GOT3 (cell line): ENCODE measurements at regions not wholly inside any gene's neighbourhood (a gene's known extent, or its start where the extent isn't known, plus 50 kb on each side); places are given as distances from the start of the nearest gene placed in this dataset.

ENCODE experiments used
- DNase-seq: peaks from one replicate; lab custom pipeline; 2025; ENCODE audit warnings: mixed read lengths; lab: John Stamatoyannopoulos, UW

DNA sequence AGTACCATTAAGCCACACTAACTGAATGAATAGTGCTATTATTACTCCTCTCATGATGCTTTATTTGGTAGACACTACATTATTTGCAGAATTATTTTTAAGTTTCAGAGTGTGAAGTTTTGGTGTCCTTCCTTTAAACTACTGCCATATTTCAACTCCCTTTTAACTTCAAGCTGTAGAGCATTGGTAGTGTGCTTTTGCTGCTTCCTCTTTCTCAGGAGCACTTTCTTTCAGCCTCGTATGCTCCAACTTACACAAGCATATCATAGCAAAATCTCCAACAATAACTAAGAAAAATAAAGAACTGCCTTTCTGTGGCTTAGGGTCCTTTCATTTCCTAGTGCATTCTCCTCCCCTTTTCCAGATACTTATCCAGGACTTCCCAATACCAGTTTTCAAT lies 476.4 kb upstream of the AGTR1 start:
- DNase-seq: no peak

GRCh38 chr3:148223266-148223665 lies 474.4 kb upstream of the AGTR1 start:
- no peak for DNase-seq

- no peak for DNase-seq
Measured at GRCh38 chr3:148226246-148226645, 471.5 kb upstream of the AGTR1 start.

DNA sequence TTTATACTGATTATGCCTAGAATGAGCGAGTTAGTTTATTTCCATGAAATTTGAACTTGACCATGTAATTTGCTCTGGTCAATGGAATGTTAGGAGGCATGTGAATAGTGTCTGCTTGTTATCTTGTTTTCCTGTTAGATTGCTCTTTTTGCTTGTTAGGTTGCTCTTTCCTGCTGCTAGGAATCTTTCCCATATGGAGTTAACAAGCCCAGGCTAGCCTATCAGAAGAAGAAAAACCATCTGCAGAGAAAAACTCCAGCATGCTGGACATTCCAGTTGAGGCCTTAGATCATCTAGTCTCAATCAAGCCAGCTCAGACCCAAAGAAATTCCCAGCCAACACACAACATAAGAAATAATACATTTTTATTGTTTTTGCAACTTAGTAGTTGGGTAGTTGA lies 470.2 kb upstream of the AGTR1 start:
- no peak for DNase-seq

DNA sequence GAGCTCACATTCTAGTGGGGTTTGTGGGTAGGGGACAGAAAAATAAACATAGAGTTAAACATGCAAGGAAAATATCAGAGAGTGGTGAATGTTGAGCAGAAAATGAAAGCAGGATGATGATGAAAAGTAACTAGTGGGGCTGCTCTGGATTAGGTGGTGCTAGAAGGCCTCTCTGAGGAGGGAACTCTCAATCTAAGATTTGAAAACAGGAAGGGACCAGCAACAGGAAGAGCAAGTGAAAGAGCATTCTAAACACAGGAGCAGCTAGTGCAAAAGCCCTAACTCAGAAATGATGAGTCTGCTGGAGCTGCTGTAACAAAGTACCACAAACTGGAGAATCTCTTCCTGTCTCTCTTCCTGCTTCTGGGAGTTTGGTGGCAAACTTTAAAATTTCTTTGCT lies 468.6 kb upstream of the AGTR1 start:
- DNase-seq: no peak

- no peak for DNase-seq
Measured at GRCh38 chr3:148230473-148230872, 467.2 kb upstream of the AGTR1 start.

- no peak for DNase-seq
Measured at GRCh38 chr3:148232389-148232788, 465.3 kb upstream of the AGTR1 start.

DNA sequence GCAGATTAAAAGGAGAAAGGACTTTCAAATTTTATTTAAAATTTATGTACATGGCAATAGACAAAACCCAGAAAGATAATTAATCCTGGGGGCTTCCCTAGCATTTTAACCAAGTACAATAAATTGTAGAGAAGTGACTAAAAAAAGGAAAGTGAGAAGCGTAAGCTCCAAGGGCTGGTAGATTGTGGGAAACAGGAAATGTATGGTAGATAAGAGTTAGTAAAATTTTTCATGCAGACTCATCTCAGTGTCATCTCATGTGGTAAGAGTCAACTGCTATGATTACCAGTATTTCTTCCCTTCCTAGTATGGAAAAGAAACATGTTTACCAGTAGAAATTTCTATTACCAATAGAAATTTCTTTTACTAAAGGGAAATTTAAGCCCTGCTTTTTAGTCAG lies 464.3 kb upstream of the AGTR1 start:
- DNase-seq: no peak

DNA sequence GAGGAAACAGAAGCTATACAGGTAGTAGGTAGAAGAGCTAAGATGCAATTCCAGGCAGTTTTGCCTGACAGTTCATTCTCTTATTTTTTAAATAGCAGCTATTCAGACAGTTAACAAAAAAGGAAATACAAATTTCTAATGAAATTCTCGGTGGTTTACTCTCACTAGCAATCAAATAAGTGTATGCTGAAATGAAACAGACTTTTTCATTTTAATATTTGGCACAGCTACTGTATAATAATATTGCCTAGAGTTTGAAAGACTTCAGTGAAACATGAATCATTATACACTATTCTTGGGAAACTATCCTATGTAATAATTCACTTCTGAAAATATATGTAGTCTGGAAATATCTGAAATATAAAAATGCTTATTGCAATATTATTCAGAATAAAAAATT lies 463.2 kb upstream of the AGTR1 start:
- DNase-seq: no peak

DNA sequence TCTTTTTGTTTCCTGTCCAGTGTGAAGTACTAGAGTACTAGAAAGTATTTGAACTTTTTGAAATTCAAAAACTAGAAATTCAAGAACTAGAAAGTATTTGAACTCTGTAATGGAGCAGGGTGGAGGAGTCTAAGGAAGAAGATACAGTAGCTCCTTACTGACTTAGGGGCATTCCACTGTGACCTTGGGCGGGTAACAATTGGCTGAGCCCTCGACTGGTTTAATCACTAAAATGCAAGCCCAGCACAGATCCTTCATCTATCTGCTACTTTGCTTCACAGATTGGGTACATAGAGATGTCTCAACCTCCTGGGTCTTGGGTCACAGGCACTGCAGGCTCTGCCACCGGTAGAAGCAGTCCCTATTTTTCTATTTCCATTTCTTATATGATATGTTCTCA lies 462.1 kb upstream of the AGTR1 start:
- DNase-seq: no peak

DNA sequence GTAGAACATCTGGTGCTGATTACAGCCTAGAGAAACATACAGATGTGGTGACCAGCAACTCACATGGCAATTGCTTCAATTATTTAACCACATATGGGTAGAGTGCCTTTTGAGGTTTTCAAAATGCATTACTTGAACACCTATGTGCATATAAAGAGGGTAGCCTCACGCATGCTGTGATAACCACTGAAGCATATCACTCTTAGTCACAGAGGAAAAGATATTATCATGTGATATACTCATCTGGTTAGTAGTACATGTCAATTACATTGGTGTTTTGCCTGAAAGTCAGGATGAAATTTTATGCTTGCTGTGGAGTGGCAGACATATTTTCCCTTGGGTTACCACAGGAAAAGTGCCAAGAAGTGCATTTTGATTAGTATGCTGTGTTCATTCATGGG lies 459.3 kb upstream of the AGTR1 start:
- no peak for DNase-seq

DNA sequence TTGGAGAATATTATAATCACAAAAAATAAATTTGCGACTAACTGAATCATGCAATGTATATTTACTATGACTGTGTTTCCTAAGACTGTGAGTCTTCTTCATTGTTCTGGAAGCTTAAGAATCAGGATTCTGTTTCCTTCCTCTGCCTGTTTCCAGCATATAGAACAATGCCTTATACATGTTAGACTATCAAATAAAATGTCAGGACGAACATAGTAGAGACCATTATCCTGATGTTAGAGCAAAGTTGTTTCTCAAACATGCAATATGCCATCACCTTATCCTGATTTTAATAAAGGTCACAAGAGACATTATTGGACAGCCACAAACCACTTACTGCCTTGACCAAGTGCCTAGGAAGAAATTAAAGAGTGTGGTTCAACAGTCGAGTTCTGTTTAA lies 457.4 kb upstream of the AGTR1 start:
- DNase-seq: no peak

DNA sequence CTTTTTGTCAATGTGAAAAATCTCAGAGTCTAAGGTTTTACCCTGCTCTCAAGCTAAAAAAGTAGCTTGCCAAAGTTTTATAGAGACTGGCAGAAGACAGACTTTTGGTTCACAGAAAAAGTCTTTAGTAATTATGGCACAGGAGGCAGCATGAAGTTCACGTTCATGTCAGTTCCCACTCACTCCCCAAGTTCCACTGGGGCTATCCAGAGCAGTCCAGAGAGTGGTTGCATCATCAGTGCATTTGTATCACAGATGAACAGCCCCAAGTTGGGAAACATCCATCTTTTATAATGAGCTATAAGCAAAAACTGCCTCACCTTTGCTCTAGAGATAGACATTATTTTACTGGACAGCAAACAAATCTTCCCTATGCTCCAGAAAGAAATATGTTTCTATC lies 454.1 kb upstream of the AGTR1 start:
- no peak for DNase-seq

- DNase-seq: no peak
Measured at GRCh38 chr3:148246291-148246923, 451.3 kb upstream of the AGTR1 start.

- no peak for DNase-seq
Measured at GRCh38 chr3:148253713-148254112, 444.0 kb upstream of the AGTR1 start.

GRCh38 chr3:148254402-148254801 lies 443.3 kb upstream of the AGTR1 start:
- DNase-seq: no peak

DNA sequence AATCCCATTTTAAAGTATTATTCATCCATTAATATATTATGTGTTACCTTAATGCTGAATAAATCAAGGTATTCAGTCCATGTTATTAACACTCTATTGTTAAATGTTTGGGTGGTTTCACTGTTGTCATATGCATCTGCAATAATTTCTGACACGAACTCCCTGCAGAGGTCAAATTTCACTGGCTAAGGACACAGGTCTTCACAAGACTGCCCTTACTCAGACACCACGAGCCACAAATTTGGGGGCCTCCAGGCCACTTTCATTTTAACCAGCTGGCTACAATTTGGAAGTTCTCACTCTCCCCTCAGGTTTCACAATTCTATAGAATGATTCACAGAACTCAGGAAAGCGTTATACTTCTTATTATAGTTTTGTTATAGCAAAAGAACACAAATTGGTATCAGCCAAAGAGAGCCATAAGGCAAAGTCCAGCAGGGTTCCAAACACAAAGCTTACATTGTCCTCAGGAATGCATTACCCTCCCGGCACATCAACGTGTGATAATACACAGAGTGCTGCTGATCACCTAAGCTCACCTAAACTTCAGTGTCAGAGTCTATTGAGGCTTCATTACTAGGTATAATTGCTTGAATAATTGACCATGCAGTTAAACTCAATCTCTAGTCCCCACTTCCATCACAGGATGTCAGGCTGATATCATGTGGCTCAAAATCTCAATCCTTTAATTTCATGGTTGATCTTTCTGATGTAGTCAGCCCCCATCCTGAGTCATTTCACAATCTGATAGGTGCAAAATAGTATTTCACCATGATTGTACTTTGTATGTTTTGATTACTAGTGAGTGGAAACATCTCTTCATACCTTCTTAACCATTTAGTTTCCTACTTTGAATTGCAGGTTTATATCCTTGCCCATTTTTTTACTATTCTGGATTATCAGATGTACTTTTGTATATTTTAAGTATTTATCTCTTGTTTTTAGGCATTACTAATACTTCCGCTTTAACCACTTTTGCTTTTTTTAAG lies 441.4 kb upstream of the AGTR1 start:
- no peak for DNase-seq

DNA sequence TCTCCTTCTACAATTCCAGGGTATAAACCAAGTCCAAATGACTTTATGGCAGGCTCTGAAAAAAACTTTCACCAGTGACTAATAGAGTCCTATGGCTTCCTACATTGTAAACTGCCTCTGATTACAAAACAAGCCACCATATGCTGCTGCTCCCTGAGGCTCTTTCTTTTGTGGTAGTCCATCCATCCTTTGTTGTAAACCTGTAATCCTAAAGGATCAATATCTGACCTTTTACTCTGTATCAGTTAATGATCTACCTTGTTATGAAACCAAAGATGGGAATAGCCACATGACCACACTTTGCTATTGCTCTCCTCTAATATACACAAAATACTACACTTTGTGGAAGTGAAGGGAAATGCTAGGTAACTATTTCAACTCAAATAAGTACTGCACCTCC lies 434.7 kb upstream of the AGTR1 start:
- DNase-seq: no peak

DNA sequence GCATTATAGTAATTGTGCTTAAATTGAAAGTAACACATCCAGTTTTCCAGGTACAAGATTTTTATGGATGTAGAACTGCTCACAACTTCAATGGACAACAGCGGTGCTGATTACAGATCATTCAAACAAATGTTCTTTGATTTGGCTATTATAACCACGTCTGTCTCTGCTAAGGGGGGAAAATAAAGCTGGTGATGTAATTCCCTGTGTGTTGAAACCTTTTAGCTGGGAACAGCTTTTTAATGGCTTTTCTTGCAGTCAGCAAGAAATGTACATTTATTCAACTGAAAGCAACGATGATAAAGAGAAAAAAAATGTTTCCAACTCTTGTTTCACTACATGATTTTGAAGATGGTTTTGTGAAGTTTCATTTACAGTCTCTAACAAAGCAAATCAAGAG lies 431.9 kb upstream of the AGTR1 start:
- DNase-seq: no peak

DNA sequence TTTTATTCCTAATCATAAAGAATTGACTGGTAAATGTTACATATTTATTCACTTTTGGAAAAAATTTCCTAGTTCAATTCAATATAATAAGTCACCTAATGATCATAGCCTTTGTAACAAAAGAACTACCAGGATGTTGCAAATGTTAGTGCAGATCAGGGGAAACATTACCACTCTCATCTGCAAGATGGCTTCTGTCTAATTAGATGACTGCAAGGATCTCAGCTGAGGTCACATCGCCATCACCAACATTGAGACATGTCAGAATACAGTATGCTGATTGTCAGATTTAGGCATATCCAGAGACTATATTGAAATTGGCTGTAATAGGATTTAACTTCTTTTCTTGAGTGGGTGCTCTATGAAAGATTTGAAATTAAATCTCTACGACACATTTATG lies 431.4 kb upstream of the AGTR1 start:
- DNase-seq: no peak

- no peak for DNase-seq
Measured at GRCh38 chr3:148269816-148270215, 427.9 kb upstream of the AGTR1 start.

GRCh38 chr3:148280623-148281242 lies 417.0 kb upstream of the AGTR1 start:
- no peak for DNase-seq

GRCh38 chr3:148289159-148289558 lies 408.5 kb upstream of the AGTR1 start:
- no peak for DNase-seq
